Ramos (cell line): ENCODE measurements at regions not wholly inside any gene's neighbourhood (a gene's known extent, or its start where the extent isn't known, plus 50 kb on each side); places are given as distances from the start of the nearest gene placed in this dataset.

Source experiments
- in situ Hi-C: fragments of 300-500 bp; cut with MboI; formaldehyde crosslinking; loops from one replicate; pipeline ENCODE4 v1.14.3; 2022; ENCODE audit warnings: low sequenced_read_pairs; ENCODE audit not compliant: unreplicated experiment

DNA sequence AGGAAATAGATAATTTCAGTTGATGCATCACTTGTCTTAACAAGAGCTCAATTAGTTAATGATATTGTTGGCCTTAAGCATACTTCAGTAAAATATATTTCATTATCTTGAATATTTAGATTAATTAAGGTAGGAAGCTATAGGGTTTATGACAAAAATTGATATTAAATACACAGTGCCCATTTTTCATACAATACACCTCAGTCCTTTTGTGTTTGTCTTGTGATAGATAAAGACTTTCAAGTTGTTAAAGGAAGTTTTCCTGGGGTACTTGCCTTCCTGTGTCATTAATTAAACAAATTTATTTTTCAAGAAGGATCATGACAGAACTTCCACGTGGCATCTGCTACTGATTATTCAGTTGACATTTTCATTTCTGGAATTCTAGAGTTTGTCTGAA is 420.5 kb downstream of the MTX2 start:
- in situ Hi-C loops = no loop called here

DNA sequence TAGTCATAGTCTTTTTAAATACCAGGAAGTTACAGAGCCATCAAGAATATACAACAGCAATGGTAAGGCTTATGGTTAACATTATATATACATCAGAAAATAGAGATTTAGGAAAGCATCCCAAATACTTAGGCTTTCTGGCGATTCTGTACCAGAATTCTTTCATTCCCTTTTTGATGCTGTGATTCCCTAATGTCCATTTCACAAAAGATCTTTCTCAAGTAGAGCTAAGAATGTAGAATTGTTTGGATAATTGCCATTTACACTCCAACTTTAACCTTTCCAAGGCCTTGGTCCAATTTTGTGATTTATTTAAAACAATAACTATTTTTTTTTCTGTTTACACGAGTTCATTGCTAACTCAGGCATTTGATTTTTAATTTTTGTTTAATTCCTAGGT is 422.2 kb downstream of the MTX2 start:
- in situ Hi-C loops = no loop called here

- in situ Hi-C loops = no loop called here
Measured at GRCh38 chr2:176692533-176692932, 423.3 kb downstream of the MTX2 start.

GRCh38 chr2:176699098-176699497 is 429.9 kb downstream of the MTX2 start:
- in situ Hi-C loops = no loop called here

GRCh38 chr2:176699644-176700043 is 430.4 kb downstream of the MTX2 start:
- in situ Hi-C loops = no loop called here

DNA sequence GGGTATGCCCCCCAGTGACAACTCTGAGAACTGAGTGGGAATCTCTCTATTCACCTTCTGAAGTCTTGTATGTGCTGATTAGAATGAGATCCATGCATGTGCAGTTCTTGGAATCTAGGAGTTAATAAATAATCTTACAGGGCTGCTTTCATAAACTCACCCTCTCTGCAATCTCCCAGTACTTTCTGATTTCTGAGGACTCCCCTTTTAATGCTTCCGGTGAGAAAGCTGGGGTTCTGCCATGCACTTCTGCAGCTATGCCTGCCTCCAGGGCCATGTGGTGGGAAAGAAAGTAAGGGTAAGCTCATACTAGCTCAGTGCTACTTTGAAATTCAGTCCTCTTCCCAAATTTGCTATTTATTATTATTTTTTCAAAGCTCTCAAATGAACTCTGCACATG is 432.9 kb downstream of the MTX2 start:
- in situ Hi-C loops = no loop called here

- in situ Hi-C loops = no loop called here
Measured at GRCh38 chr2:176704282-176704858, 435.1 kb downstream of the MTX2 start.

GRCh38 chr2:176709149-176709951 is 440.1 kb downstream of the MTX2 start:
- in situ Hi-C loops = no loop called here

DNA sequence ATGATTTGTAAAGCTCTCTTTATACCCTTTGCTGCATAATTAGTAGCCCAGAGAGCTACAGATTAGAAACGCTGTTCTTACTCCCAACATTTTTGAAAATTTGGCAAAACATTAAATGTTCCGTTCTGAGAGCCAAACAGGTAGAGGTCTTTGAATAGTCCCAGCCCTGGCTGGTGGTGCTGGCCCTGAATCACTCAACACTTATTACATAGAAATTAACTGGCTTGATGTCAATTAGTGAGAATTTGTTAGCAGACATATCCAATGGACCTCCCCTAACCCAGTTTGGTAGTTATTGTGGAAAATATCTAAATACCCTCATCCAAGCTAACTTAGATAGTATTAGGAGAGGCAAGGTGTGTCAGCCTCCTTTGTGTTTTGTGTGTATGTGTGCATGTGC is 440.7 kb downstream of the MTX2 start:
- in situ Hi-C loops = no loop called here

DNA sequence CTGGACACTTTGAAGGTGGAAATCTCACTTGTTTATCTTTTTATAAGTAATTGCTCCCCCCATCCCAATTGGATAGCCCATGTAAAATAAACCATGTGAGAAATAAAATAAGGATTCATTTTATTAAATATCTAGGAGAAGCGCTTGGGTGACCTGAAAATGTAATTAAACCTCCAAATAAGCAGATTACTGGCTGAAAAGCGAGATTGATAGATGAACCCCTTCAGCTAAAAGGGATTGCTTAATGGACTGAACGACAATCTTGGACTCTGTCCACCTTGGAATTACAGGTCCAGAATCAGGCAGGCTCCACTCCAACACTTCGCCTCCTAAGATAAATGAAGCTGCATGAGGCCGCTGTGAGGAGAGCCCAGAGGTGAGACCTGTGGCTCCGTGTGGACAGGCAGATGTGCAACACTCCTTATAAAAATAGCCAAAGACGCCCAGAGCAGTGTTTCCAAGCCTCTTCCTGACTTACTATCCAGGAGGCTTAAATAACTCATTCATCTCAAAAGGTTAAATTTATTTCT is 441.5 kb downstream of the MTX2 start:
- in situ Hi-C loops = no loop called here

GRCh38 chr2:176725873-176726645 is 456.8 kb downstream of the MTX2 start:
- in situ Hi-C loops = no loop called here

DNA sequence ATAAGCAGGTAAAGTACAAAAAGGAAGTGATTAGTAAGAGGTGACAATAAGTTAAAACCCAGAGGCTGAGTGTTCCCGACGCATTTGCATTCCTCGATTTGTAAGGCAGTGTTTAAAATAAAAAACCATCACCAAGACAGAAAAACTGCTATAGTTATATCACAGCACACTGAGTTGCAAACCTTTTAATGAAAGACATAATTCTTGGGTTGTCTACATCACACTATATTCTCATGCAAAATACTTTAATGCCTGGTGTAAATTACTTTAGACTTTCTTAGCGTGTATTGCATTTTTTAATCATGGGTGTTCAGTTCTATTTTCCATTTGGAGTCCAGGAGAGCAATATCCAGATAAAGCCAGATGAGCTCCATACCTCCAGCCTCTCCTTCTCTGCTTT is 458.5 kb downstream of the MTX2 start:
- in situ Hi-C loops = no loop called here

DNA sequence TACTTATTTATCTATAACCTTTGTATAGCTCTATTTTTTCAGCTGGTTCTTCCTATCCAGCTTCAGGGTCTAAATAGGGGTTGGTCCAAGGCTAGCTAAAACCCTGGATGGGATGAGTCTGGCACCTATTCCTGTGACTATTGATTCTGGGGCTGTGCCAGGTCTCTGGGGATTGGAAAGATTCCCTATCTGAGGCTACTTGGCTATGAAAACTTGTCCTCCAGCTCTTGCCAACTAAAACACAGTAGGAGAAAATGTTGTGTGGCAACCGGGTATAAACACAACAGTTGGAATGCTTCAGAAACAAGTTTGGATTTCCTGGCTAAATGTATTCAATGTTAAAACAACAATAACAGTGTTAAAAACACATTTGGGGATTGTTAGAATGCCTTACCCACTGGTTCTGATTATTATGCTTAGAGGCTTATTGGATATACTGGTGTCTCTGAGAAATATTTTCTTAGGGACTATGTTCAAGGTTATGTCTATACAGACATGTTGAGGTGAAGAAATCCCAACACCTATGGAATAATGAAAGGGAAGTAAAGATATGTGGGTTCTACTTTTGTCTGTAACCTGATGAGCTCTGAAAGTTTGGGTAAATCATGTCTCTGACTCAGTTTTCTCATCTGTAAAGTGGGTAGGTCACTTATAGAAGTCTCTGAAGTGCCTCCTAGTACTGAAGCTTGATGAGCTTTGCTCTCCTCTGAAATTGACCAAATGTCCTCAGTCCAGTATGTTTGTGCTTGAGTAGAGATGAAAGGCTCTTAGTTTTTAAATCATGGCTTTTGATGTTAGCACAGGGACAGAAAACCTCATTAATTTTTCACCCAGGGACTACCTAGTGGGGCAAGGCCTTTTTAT is 460.7 kb downstream of the MTX2 start:
- in situ Hi-C loops = no loop called here

GRCh38 chr2:176732780-176733179 is 463.5 kb downstream of the MTX2 start:
- in situ Hi-C loops = no loop called here

DNA sequence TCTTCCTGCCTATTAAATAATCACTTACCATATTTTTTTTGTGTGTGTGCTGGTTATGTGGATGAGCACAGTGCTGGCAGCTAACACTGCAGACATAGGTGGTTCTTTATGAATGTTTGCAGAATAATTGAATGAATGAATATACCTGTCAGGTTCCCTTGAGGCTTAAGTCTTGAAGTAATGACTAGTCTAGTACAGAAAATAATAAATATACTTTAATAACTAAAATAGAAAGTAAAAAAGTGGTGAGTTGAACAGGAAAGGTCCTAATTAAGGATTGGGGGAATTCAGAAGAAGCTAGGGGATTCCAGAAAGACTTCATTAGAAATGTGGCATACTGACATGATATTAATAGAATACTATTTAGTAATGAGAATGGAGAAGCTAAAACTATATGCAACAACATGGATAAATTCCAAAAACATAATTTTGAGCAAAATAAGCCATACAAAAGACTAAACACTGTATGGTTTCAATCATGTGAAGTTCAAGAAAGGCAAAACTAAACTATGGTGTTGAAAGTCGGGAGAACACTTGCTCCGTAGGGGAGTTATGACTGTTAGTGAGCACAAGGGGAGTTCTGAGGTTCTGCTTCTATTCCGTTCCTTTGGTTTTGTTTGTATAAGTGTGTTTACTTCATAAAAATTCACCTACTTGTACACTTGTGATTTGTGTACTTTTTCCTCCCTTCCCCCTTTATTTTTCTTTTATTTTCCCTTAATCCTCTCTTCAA is 464.6 kb downstream of the MTX2 start:
- in situ Hi-C loops = no loop called here

DNA sequence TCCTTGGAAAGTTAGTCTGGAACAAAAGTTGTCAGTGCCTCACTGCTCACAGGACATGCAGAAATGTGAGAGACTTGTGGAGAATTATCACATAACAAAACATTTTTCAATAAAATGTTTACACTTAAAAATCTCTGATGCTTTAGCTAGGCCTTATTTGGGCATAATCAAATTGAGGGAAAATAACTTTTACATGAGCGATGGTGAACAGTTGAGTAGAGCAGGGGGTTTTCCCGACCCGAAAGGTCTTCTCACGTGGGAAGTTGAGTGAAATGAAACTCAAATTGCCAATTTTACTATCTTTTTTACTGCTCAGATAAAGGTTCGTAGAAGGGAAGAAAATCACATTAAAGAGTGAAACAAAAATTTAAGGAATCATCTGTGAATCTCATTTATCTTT is 465.6 kb downstream of the MTX2 start:
- in situ Hi-C loops = no loop called here

- in situ Hi-C loops = no loop called here
Measured at GRCh38 chr2:176742271-176742670, 470.3 kb upstream of the HNRNPA3 start.

GRCh38 chr2:176743671-176744070 is 468.9 kb upstream of the HNRNPA3 start:
- in situ Hi-C loops = no loop called here

DNA sequence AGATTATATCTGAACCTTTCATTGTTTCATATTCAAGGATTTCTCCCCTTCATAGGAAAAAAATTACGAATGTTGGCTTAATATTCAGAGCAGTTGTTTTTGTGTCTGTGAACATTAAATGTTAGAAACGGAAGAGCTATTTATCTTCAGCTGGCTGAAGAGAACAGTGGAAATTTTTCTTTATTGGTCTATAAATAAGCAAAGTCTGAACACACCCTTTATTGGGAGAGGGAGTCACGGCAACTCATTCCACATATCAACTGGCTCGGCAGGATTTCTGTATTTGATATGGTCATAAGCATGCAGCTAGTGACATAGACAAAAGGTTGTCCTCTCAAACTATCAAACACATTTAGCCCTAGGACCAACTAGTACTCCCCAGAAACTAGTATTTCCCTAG is 468.4 kb upstream of the HNRNPA3 start:
- in situ Hi-C loops = no loop called here
